OCI-LY7 (cell line): ENCODE measurements at regions not wholly inside any gene's neighbourhood (a gene's known extent, or its start where the extent isn't known, plus 50 kb on each side); places are given as distances from the start of the nearest gene placed in this dataset.

ENCODE experiments used
- BruUV-seq: library from RNA; stranded (reverse); fragments of 400-500 nt; replicated peaks from 2 replicates; lab custom pipeline; 2021; lab: Mats Ljungman, UMichigan
- CTCF ChIA-PET: fragments of 300-600 bp; sonication (Branson Sonifier 250); formaldehyde crosslinking; loops from one replicate; lab custom pipeline; 2022; ENCODE audit warnings: antibody characterized with exemption; ENCODE audit not compliant: unreplicated experiment; lab: Charles Lee
- POLR2A ChIA-PET: fragments of 300-600 bp; sonication (Branson Sonifier 250); formaldehyde crosslinking; loops from one replicate; lab custom pipeline; 2022; ENCODE audit warnings: antibody characterized with exemption; lab: Charles Lee
- DNase-seq: peaks from one replicate; pipeline ENCODE4 v3.0.0-alpha.2; 2015; ENCODE audit warnings: low spot score
- H2AFZ ChIP-seq: fragments of 200-600 bp; sonication (generic), shearing (Covaris generic); 2 replicates; pipeline ENCODE4 v1.6.1; 2014; ENCODE audit warnings: mild to moderate bottlenecking, antibody characterized with exemption, low read length, moderate library complexity
- H3K27ac ChIP-seq: fragments of 200-600 bp; sonication (generic); 2 replicates; pipeline ENCODE4 v1.5.1; 2014; ENCODE audit warnings: mixed run types, low read depth, mild to moderate bottlenecking, moderate library complexity, low read length, inconsistent platforms; ENCODE audit not compliant: poor library complexity, severe bottlenecking
- H3K36me3 ChIP-seq: fragments of 200-600 bp; sonication (generic); 2 replicates; pipeline ENCODE4 v1.6.1; 2014; ENCODE audit warnings: mild to moderate bottlenecking, antibody characterized with exemption, low read length, moderate library complexity, mixed read lengths; ENCODE audit not compliant: insufficient read depth
- H3K4me1 ChIP-seq: fragments of 200-600 bp; sonication (generic); 2 replicates; pipeline ENCODE4 v1.5.1; 2014; ENCODE audit warnings: mild to moderate bottlenecking, low read length; ENCODE audit not compliant: insufficient read depth, poor library complexity, severe bottlenecking
- H3K4me2 ChIP-seq: fragments of 200-600 bp; sonication (generic); 2 replicates; pipeline ENCODE4 v1.6.1; 2014; ENCODE audit warnings: mild to moderate bottlenecking, low read length
- H3K4me3 ChIP-seq: fragments of 200-600 bp; sonication (generic); 2 replicates; pipeline ENCODE4 v1.5.1; 2014; ENCODE audit warnings: mild to moderate bottlenecking, low read depth, low read length; ENCODE audit not compliant: poor library complexity, severe bottlenecking
- H3K79me2 ChIP-seq: fragments of 200-600 bp; sonication (generic); 2 replicates; pipeline ENCODE4 v1.6.1; 2016; ENCODE audit warnings: low read depth, mild to moderate bottlenecking, low read length, moderate library complexity, mixed read lengths; ENCODE audit not compliant: insufficient read depth
- H3K9me2 ChIP-seq: fragments of 200-600 bp; sonication (generic); 2 replicates; pipeline ENCODE4 v1.6.1; 2016; ENCODE audit warnings: mild to moderate bottlenecking, low read length, mixed read lengths; ENCODE audit not compliant: insufficient read depth
- H3K9me3 ChIP-seq: fragments of 200-600 bp; sonication (generic); 2 replicates; pipeline ENCODE4 v1.6.1; 2014; ENCODE audit warnings: mild to moderate bottlenecking, mixed run types, low read length, mixed read lengths
- H4K20me1 ChIP-seq: fragments of 200-600 bp; sonication (generic); 2 replicates; pipeline ENCODE4 v1.6.1; 2014; ENCODE audit warnings: mild to moderate bottlenecking, antibody characterized with exemption, low read length, moderate library complexity, mixed read lengths; ENCODE audit not compliant: insufficient read depth
- CTCF ChIP-seq: fragments of 200-600 bp; sonication (generic); conservative IDR thresholded peaks from 2 replicates; pipeline ENCODE4 v1.5.1; 2014; ENCODE audit warnings: mild to moderate bottlenecking, antibody characterized with exemption, low read length, moderate library complexity, mixed read lengths
- EZH2phosphoT487 ChIP-seq: fragments of 200-600 bp; sonication (generic); IDR thresholded peaks from 2 replicates; pipeline ENCODE4 v1.6.1; 2018; ENCODE audit warnings: low read depth, borderline replicate concordance, mild to moderate bottlenecking, mixed run types, antibody characterized with exemption, low read length, moderate library complexity, mixed read lengths
- intact Hi-C: fragments of 100-400 bp; cut with micrococcal nuclease; formaldehyde crosslinking; loops from one replicate; pipeline ENCODE4 v1.10.0; 2022; ENCODE audit not compliant: unreplicated experiment

- TF ChIP-seq EZH2phosphoT487 (no peak), CTCF (no peak)
- POLR2A ChIA-PET: no interaction called here
Observed at GRCh38 chr6:76422511-76423213, 350.2 kb upstream of the IMPG1 start.

GRCh38 chr6:76420094-76420493 lies 347.6 kb upstream of the IMPG1 start:
- TF ChIP-seq EZH2phosphoT487 (no peak), CTCF (no peak)
- Histone ChIP-seq H2AFZ (no peak overlapping the region), H4K20me1 (no peaks in the 10 kb centered on the region), H3K9me2 (no peaks in the 10 kb centered on the region), H3K27ac (no peak overlapping the region), H3K36me3 (no peaks in the 10 kb centered on the region), H3K4me1 (no peaks in the 10 kb centered on the region), H3K79me2 (no peaks in the 10 kb centered on the region), H3K4me3 (no peak overlapping the region), H3K9me3 (no peaks in the 10 kb centered on the region), H3K4me2 (no peak overlapping the region)
- DNase-seq: no peak
- no TSS peak for BruUV-seq
- POLR2A ChIA-PET: no interaction called here
- CTCF ChIA-PET: no interaction called here
- intact Hi-C loops: no loop called here

More at GRCh38 chr6:76422511-76423213, 350.2 kb upstream of the IMPG1 start:
- Histone ChIP-seq H3K36me3 (no peaks in the 10 kb centered on the region), H3K4me2 (no peak overlapping the region), H3K4me3 (no peak overlapping the region), H3K9me2 (no peaks in the 10 kb centered on the region), H3K27ac (no peak overlapping the region), H2AFZ (no peak overlapping the region), H3K9me3 (no peaks in the 10 kb centered on the region), H4K20me1 (no peaks in the 10 kb centered on the region), H3K4me1 (no peaks in the 10 kb centered on the region), H3K79me2 (no peaks in the 10 kb centered on the region)
- BruUV-seq: no TSS peak
- intact Hi-C loops: no loop called here
- CTCF ChIA-PET: no interaction called here
- DNase-seq: no peak

- H3K4me2 ChIP-seq: no peak overlapping the region
- ChIA-PET POLR2A (interaction anchor here (0.8 kb wide), 1 partner anchor 11 kb away, joined by 4 read pairs; no protein-coding TSS in a partner anchor), CTCF (no interaction called here)
- no peak for DNase-seq
- H3K4me1 ChIP-seq: no peaks in the 10 kb centered on the region
- H2AFZ ChIP-seq: no peak overlapping the region
- no TSS peak for BruUV-seq
- no peaks in the 10 kb centered on the region for H4K20me1 ChIP-seq
- no peak overlapping the region for H3K4me3 ChIP-seq
- TF ChIP-seq EZH2phosphoT487 (no peak), CTCF (no peak)
- H3K9me2 ChIP-seq: no peaks in the 10 kb centered on the region
- no peaks in the 10 kb centered on the region for H3K9me3 ChIP-seq
- H3K36me3 ChIP-seq: no peaks in the 10 kb centered on the region
- H3K27ac ChIP-seq: no peak overlapping the region
- no peaks in the 10 kb centered on the region for H3K79me2 ChIP-seq
- intact Hi-C loops: no loop called here
Observed at GRCh38 chr6:76418560-76419223, 346.2 kb upstream of the IMPG1 start.
